Mucosa of descending colon (tissue), 3 donors: ENCODE measurements at regions not wholly inside any gene's neighbourhood (a gene's known extent, or its start where the extent isn't known, plus 50 kb on each side); places are given as distances from the start of the nearest gene placed in this dataset.

Experiments
- ATAC-seq: fragments of 200-7000 bp; cut with Tn5 transposase; one replicate; pipeline ENCODE4 v1.9.1; 2020; ENCODE audit warnings: mild to moderate bottlenecking, moderate library complexity
- DNase-seq, 3 donors: peaks; one replicate each; pipeline ENCODE4 v3.0.0-alpha.2; 2020
- H3K36me3 ChIP-seq: fragments of 200-600 bp; one replicate; pipeline ENCODE4 v1.8.0; 2021; ENCODE audit warnings: low read depth, mild to moderate bottlenecking
- H3K4me1 ChIP-seq: fragments of 200-600 bp; one replicate; pipeline ENCODE4 v1.8.0; 2021; ENCODE audit warnings: low read depth, mild to moderate bottlenecking
- H3K4me3 ChIP-seq: fragments of 200-600 bp; one replicate; pipeline ENCODE4 v1.8.0; 2021; ENCODE audit warnings: mild to moderate bottlenecking
- H3K9me3 ChIP-seq: fragments of 200-600 bp; one replicate; pipeline ENCODE4 v1.8.0; 2021; ENCODE audit warnings: mild to moderate bottlenecking
- CTCF ChIP-seq: fragments of 200-600 bp; IDR thresholded peaks from one replicate; pipeline ENCODE4 v1.8.0; 2022; ENCODE audit warnings: antibody characterized with exemption, mild to moderate bottlenecking
- intact Hi-C, 2 donors: fragments of 100-400 bp; cut with DNase I in 1 of 2; cut with micrococcal nuclease in 1 of 2; formaldehyde crosslinking; loops; one replicate each; pipeline versions ENCODE4 v1.11.0 to v1.11.1; 2022; cut with DNase I, micrococcal nuclease
- donor health status: DM: no; HTN: no; CAD: no; lungs with moderate emphysema.
- donor health status: DM: no; HTN: no; CAD: no.
- donor health status: DM: no; HTN: yes; CAD: no.

- no peaks in the 10 kb centered on the region for H3K4me1 ChIP-seq
- intact Hi-C loops: no loop called here
- H3K9me3 ChIP-seq: no peaks in the 10 kb centered on the region
These were observed 101.0 kb upstream of the DISP3 start for GRCh38 chr1:11377954-11378353.

DNA sequence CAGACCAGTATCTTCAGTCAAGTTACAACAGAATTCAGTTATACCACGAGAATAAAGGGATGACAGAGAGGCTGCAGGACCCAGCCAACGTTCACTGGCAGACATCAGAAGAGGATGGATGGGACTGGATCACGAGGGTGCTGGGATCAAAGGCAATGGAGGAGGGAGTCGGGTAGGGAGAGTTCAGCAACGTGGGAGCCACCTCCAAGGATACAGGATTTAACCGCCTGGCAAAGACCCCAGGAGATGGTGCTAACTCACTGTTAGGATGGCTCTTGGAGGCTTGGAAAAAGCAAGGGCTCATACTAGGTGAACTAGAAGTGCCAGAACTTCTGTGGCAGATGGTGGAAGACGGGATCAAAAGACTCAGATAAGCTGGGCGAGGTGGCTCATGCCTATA lies 99.1 kb upstream of the DISP3 start:
- no peak for DNase-seq
- no peak for ATAC-seq
- intact Hi-C loops: no loop called here
- no peaks in the 10 kb centered on the region for H3K9me3 ChIP-seq
- no peak overlapping the region for H3K4me3 ChIP-seq
- no peaks in the 10 kb centered on the region for H3K4me1 ChIP-seq
- no peak for TF ChIP-seq CTCF
- H3K36me3 ChIP-seq: no peaks in the 10 kb centered on the region

More at GRCh38 chr1:11377954-11378353, 101.0 kb upstream of the DISP3 start:
- Histone ChIP-seq H3K4me3 (no peak overlapping the region), H3K36me3 (no peaks in the 10 kb centered on the region)
- ATAC-seq (no peak), DNase-seq (no peak)
- no peak for TF ChIP-seq CTCF

DNA sequence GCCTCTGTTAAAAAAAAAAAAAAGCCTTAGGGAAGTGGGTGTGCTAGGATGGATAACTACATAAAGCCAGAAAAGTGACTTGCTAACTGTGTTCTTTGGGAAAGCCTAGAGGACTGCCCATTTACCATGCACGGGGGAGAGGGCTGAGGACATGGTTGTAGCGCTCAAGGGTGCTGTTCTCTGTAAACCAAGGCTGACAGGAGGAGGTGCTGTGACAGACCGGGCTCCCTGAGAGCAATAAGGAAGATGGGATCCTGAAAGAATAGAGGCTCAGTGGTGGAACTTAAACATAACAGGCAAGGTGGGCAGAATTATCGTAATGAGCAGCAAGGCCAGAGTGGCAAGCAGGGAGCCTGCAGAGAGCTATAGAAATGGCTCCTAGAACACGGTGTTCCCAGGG lies 98.5 kb upstream of the DISP3 start:
- Histone ChIP-seq H3K4me1 (no peaks in the 10 kb centered on the region), H3K9me3 (no peaks in the 10 kb centered on the region), H3K4me3 (no peak overlapping the region), H3K36me3 (no peaks in the 10 kb centered on the region)
- no peak for ATAC-seq
- no peak for TF ChIP-seq CTCF
- no peak for DNase-seq
- intact Hi-C loops: no loop called here

GRCh38 chr1:11383553-11384169 lies 95.3 kb upstream of the DISP3 start:
- Histone ChIP-seq H3K9me3 (no peaks in the 10 kb centered on the region), H3K4me1 (no peaks in the 10 kb centered on the region), H3K36me3 (no peaks in the 10 kb centered on the region), H3K4me3 (no peak overlapping the region)
- TF ChIP-seq CTCF: no peak
- DNase-seq: no peak
- intact Hi-C loops: no loop called here
- ATAC-seq: no peak

GRCh38 chr1:11384170-11384554 lies 94.8 kb upstream of the DISP3 start:
- Histone ChIP-seq H3K4me1 (no peaks in the 10 kb centered on the region), H3K9me3 (no peaks in the 10 kb centered on the region), H3K36me3 (no peaks in the 10 kb centered on the region), H3K4me3 (no peak overlapping the region)
- TF ChIP-seq CTCF: no peak
- ATAC-seq (no peak), DNase-seq (no peak)
- intact Hi-C loops: no loop called here

GRCh38 chr1:11387829-11388228 lies 91.1 kb upstream of the DISP3 start:
- DNase-seq: no peak
- ATAC-seq: no peak

More at GRCh38 chr1:11387829-11388228, 91.1 kb upstream of the DISP3 start:
- H3K36me3 ChIP-seq: no peaks in the 10 kb centered on the region
- no peaks in the 10 kb centered on the region for H3K4me1 ChIP-seq
- intact Hi-C loops: no loop called here
- no peak for TF ChIP-seq CTCF
- H3K9me3 ChIP-seq: no peaks in the 10 kb centered on the region
- H3K4me3 ChIP-seq: no peak overlapping the region
